ENCODE measurements at regions not wholly inside any gene's neighbourhood (a gene's known extent, or its start where the extent isn't known, plus 50 kb on each side); places are given as distances from the start of the nearest gene placed in this dataset.

DNA sequence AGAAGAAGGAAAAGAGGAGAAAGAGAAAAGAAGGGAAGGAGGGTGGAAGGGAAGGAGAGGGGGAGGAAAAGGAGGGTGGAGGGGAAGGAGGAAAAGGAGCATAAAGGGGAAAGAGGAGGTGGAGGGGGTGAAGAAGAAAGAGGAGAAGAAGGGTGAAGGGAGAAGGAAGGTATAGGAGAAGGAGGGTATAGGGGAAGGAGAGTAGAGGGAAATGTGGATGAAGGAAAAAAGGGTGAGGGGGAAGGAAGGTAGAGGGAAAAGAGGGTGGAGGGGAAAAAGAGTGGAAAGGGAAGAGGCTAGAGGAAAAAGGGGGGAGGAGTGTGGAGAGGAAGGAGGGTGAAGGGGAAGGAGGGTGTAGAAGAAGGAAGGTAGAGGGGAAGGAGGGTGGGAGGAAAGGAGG lies 928.6 kb downstream of the UQCRFS1 start:
- TF ChIP-seq, protein P1, sequence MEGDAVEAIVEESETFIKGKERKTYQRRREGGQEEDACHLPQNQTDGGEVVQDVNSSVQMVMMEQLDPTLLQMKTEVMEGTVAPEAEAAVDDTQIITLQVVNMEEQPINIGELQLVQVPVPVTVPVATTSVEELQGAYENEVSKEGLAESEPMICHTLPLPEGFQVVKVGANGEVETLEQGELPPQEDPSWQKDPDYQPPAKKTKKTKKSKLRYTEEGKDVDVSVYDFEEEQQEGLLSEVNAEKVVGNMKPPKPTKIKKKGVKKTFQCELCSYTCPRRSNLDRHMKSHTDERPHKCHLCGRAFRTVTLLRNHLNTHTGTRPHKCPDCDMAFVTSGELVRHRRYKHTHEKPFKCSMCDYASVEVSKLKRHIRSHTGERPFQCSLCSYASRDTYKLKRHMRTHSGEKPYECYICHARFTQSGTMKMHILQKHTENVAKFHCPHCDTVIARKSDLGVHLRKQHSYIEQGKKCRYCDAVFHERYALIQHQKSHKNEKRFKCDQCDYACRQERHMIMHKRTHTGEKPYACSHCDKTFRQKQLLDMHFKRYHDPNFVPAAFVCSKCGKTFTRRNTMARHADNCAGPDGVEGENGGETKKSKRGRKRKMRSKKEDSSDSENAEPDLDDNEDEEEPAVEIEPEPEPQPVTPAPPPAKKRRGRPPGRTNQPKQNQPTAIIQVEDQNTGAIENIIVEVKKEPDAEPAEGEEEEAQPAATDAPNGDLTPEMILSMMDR (IDR thresholded peaks at IDR 0.05) = no peak
- TF ChIP-seq POLR2A (IDR thresholded peaks at IDR 0.05) = no peak

Measured in heart left ventricle (tissue), 13 donors.